ENCODE measurements at regions not wholly inside any gene's neighbourhood (a gene's known extent, or its start where the extent isn't known, plus 50 kb on each side); places are given as distances from the start of the nearest gene placed in this dataset.

DNA sequence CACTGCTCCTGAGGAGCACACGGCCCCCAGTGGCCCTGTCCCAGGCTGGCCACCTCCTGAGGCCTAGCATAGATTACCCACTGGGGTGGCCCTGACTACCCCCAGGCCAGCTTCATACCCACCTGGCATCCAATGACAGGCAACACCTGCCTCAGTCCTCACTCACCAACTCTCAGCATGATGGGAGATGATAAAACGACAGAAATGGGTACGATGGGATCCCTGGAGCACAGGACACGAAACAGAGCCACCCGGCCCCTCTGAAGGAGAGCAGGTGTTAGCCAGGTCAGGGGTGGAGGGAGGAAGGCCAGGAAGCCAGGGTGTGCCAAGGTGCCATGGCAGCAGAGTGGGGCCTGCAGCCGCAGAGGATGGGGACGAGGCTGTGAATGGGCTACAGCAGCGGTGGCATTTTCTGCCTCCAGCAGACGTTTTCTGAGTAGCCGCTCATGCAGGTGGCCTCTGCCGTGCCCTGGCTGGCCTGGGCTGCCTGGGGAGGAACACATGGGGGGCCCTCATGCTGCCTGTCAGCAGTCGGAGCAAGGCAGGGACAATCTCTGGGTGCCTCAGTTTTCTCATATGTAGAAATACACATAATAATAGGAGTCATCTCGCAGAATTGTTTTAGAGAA, 50.2 kb upstream of the FGF3 start:
- H3K4me3 ChIP-seq (ENCODE audit: low read depth, low read length, poor library complexity, severe bottlenecking) = no peak overlapping the region
- no TSS peak for BruUV-seq (replicated peaks)
- H3K27me3 ChIP-seq (replicated peaks; ENCODE audit: insufficient read depth, low read depth, low read length, poor library complexity) = no peaks in the 10 kb centered on the region
- TF ChIP-seq EZH2 (IDR thresholded peaks at IDR 0.05; ENCODE audit: borderline replicate concordance, low read depth, low read length, poor library complexity, severe bottlenecking) = no peak
- TF ChIP-seq, protein P1, sequence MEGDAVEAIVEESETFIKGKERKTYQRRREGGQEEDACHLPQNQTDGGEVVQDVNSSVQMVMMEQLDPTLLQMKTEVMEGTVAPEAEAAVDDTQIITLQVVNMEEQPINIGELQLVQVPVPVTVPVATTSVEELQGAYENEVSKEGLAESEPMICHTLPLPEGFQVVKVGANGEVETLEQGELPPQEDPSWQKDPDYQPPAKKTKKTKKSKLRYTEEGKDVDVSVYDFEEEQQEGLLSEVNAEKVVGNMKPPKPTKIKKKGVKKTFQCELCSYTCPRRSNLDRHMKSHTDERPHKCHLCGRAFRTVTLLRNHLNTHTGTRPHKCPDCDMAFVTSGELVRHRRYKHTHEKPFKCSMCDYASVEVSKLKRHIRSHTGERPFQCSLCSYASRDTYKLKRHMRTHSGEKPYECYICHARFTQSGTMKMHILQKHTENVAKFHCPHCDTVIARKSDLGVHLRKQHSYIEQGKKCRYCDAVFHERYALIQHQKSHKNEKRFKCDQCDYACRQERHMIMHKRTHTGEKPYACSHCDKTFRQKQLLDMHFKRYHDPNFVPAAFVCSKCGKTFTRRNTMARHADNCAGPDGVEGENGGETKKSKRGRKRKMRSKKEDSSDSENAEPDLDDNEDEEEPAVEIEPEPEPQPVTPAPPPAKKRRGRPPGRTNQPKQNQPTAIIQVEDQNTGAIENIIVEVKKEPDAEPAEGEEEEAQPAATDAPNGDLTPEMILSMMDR (conservative IDR thresholded peaks at IDR 0.05; ENCODE audit: low read depth, low read length) = no peak
- CTCF ChIA-PET = no interaction called here
- intact Hi-C loops (cut with micrococcal nuclease; ENCODE audit: unreplicated experiment) = no loop called here
- H3K27ac ChIP-seq (ENCODE audit: low read depth, low read length, poor library complexity, severe bottlenecking) = no peak overlapping the region
- DNase-seq (ENCODE audit: low spot score) = no peak
- no peaks in the 10 kb centered on the region for H3K36me3 ChIP-seq (ENCODE audit: insufficient read depth, low read length, poor library complexity, severe bottlenecking)
- H3K4me1 ChIP-seq (ENCODE audit: insufficient read depth, low read length, poor library complexity, severe bottlenecking) = no peaks in the 10 kb centered on the region
- no peaks in the 10 kb centered on the region for H3K9me3 ChIP-seq (ENCODE audit: low read depth, low read length, poor library complexity, severe bottlenecking)
- POLR2A ChIA-PET (ENCODE audit: low non-redundant PET) = interaction anchor here (0.5 kb wide), 2 partner anchors 272 to 1386 kb away, joined by 3 read pairs; no protein-coding TSS in a partner anchor

DNA sequence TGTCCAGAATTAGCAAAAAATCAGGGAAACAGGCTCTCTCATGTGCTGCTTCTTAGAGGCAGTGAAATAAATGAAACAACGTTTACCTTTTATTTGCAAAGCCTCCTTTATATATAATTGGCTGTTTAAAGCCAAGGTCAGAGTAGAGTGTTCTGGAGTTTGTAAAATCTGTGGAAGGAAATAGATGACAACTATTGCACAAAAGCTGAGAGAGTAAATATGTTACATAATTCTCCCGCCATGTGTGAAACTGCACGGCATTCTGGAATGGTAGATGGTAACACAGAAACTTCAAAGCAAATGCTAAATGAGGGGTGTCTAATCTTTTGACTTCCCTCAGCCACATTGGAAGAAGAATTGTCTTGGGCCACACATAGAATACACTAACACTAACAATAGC, 51.5 kb upstream of the FGF3 start:
- Histone ChIP-seq H3K9me3 (ENCODE audit: low read depth, low read length, poor library complexity, severe bottlenecking) (no peaks in the 10 kb centered on the region), H3K27ac (ENCODE audit: low read depth, low read length, poor library complexity, severe bottlenecking) (no peak overlapping the region), H3K4me1 (ENCODE audit: insufficient read depth, low read length, poor library complexity, severe bottlenecking) (no peaks in the 10 kb centered on the region), H3K4me3 (ENCODE audit: low read depth, low read length, poor library complexity, severe bottlenecking) (no peak overlapping the region), H3K27me3 (replicated peaks; ENCODE audit: insufficient read depth, low read depth, low read length, poor library complexity) (no peaks in the 10 kb centered on the region), H3K36me3 (ENCODE audit: insufficient read depth, low read length, poor library complexity, severe bottlenecking) (no peaks in the 10 kb centered on the region)
- CTCF ChIA-PET = interaction anchor here (0.7 kb wide), 1 partner anchor 37 kb away, joined by 3 read pairs; no protein-coding TSS in a partner anchor
- POLR2A ChIA-PET (ENCODE audit: low non-redundant PET) = no interaction called here
- intact Hi-C loops (cut with micrococcal nuclease; ENCODE audit: unreplicated experiment) = no loop called here
- DNase-seq (ENCODE audit: low spot score) = no peak
- TF ChIP-seq, protein P1 (conservative IDR thresholded peaks at IDR 0.05; ENCODE audit: low read depth, low read length) = no peak
- TF ChIP-seq EZH2 (IDR thresholded peaks at IDR 0.05; ENCODE audit: borderline replicate concordance, low read depth, low read length, poor library complexity, severe bottlenecking) = no peak
- BruUV-seq (replicated peaks) = no TSS peak

DNA sequence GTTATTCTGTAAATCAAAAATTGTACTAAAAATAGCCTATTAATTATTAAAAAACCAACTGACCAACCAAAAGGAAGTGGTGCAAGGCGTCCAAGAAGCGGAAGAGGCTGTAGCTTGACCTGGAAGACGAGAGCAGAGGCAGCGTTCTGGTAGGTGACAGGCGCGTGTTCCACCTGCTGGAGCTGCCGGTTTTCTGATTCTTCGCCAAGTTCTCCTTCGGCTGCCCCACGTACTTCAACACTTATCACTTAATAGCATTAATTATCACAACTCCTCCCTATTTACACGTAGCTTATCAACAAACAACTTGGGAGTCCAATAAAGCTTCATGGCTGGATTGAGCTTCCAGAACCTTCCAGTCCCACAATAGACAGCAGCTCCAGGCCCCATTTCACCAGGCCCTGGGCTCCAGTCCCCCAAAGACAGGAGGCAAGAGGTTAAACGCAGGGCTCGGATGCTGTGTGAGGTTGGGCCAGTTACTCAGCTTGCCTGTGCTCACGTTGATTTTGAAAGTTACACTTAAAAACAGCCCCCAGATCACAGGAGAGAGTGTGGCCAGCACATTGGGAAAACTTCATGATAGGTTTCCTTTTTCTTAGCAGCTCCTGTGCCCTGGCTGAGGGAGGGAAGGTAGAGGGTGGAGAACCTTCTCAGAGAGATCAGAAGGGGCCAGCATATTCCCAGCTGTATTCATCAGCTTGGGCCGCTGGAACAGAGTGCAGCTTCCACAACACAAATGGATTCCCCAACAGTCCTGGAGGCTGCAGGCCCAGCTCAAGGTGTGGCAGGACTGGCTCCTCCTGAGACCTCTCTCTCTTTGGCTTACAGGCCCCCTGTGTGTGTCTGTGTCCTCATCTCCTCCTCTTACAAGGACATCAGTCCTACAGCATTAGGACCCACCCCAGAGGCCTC, 54.2 kb upstream of the FGF3 start:
- intact Hi-C loops (cut with micrococcal nuclease; ENCODE audit: unreplicated experiment) = no loop called here
- TF ChIP-seq EZH2 (IDR thresholded peaks at IDR 0.05; ENCODE audit: borderline replicate concordance, low read depth, low read length, poor library complexity, severe bottlenecking) = no peak
- TF ChIP-seq, protein P1 (conservative IDR thresholded peaks at IDR 0.05; ENCODE audit: low read depth, low read length) = no peak
- BruUV-seq (replicated peaks) = no TSS peak
- Histone ChIP-seq H3K27ac (ENCODE audit: low read depth, low read length, poor library complexity, severe bottlenecking) (no peak overlapping the region), H3K4me1 (ENCODE audit: insufficient read depth, low read length, poor library complexity, severe bottlenecking) (no peaks in the 10 kb centered on the region), H3K27me3 (replicated peaks; ENCODE audit: insufficient read depth, low read depth, low read length, poor library complexity) (no peaks in the 10 kb centered on the region), H3K9me3 (ENCODE audit: low read depth, low read length, poor library complexity, severe bottlenecking) (no peaks in the 10 kb centered on the region), H3K36me3 (ENCODE audit: insufficient read depth, low read length, poor library complexity, severe bottlenecking) (no peaks in the 10 kb centered on the region), H3K4me3 (ENCODE audit: low read depth, low read length, poor library complexity, severe bottlenecking) (no peak overlapping the region)
- ChIA-PET CTCF (interaction anchor here (1.0 kb wide), 1 partner anchor 155 kb away, joined by 6 read pairs; no protein-coding TSS in a partner anchor), POLR2A (ENCODE audit: low non-redundant PET) (interaction anchor here (0.6 kb wide), 1 partner anchor 294 kb away, joined by 3 read pairs; no protein-coding TSS in a partner anchor)
- no peak for DNase-seq (ENCODE audit: low spot score)

Measured in A673 (cell line).